AG04450 (cell line): ENCODE measurements at regions not wholly inside any gene's neighbourhood (a gene's known extent, or its start where the extent isn't known, plus 50 kb on each side); places are given as distances from the start of the nearest gene placed in this dataset.
"Not testable (repeated sequence)": the region's sequence is repeated elsewhere in the genome, so short reads cannot be mapped to it uniquely, and the experiment has no call there.

ENCODE experiments used
- CTCF ChIA-PET: fragments of 300-600, 350-600 bp; formaldehyde crosslinking; extraction: SDS; loops from one replicate; lab custom pipeline; 2022; ENCODE audit warnings: antibody characterized with exemption, inconsistent platforms; lab: Charles Lee
- POLR2A ChIA-PET: fragments of 350-600 bp; formaldehyde crosslinking; extraction: SDS; loops from one replicate; lab custom pipeline; 2021; ENCODE audit warnings: antibody characterized with exemption, inconsistent platforms; lab: Yijun Ruan, JAX
- DNase-seq: peaks from one replicate; pipeline ENCODE4 v3.0.0-alpha.2; 2011; ENCODE audit warnings: low read depth, low spot score
- H3K27ac ChIP-seq: one replicate; pipeline ENCODE4 v1.5.1; 2012; ENCODE audit warnings: low read depth, low read length, control low read depth
- H3K27me3 ChIP-seq: one replicate; pipeline ENCODE4 v1.6.0; 2012; ENCODE audit warnings: low read length; ENCODE audit not compliant: control insufficient read depth, insufficient read depth
- H3K4me3 ChIP-seq: 2 replicates; pipeline ENCODE4 v1.5.1; 2011; ENCODE audit warnings: mild to moderate bottlenecking, low read depth, low read length, control low read depth
- H3K9me3 ChIP-seq: 2 replicates; pipeline ENCODE4 v1.5.1; 2012; ENCODE audit warnings: low read length; ENCODE audit not compliant: control insufficient read depth, insufficient read depth
- CTCF ChIP-seq: IDR thresholded peaks from 2 replicates; pipeline ENCODE4 v1.5.1; 2011; ENCODE audit warnings: low read depth, low read length, control low read depth, inconsistent platforms

- no peak overlapping the region for H3K4me3 ChIP-seq
- H3K27ac ChIP-seq, result peak overlapping the region; percentile 25
- ChIA-PET CTCF (interaction anchor here (1.3 kb wide), 1 partner anchor 618 kb away, joined by 3 read pairs; no protein-coding TSS in a partner anchor), POLR2A (interaction anchor here (0.6 to 1.7 kb wide), 2 partner anchors 10 to 367 kb away, joined by 6 to 14 read pairs; no protein-coding TSS in a partner anchor)
- no peak for TF ChIP-seq CTCF
- peaks cover 7% of the 10 kb centered on the region; the same call in 1 of the 2 replicates for H3K9me3 ChIP-seq
- DNase-seq, result peak; percentile 73
- H3K27me3 ChIP-seq, result no peaks in the 10 kb centered on the region
Measured at GRCh38 chr6:156427345-156427744, 349.8 kb upstream of the ARID1B start.

DNA sequence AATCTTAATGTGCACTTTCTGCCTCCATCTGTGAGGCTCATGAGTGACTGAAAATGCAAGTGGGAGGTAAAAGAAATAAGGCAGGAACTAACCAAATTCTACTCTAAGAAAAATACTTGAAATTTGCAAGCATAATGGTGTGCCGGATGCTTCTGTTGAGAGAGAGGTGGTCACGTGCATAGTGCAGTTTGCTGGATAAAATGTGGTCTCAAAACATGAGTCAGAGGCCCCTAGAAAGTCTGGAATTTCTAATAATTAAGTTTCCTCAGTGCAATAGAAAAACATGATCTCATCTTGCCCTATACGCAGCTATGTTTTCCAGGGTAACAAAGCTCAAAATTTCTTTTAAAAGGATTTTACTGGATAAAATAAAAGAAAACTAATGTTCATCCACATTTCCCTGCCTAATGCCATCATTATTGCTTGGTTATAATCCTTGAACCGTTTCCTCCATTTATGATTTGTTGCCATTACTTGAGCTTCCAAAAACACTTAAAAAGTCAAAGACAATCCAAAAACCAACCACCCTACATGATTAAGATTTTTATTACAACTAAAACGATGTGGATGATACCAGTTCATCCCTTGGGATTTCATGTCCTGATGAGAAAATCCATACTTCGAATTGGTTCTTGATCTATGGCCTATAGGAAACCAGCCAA is 351.7 kb upstream of the ARID1B start:
- Histone ChIP-seq H3K9me3 (peaks cover 17% of the 10 kb centered on the region), H3K27me3 (no peaks in the 10 kb centered on the region), H3K4me3 (no peak overlapping the region), H3K27ac (no peak overlapping the region)
- DNase-seq, result peak; percentile 58
- CTCF ChIA-PET, result no interaction called here
- POLR2A ChIA-PET, result no interaction called here
- TF ChIP-seq CTCF, result no peak

DNA sequence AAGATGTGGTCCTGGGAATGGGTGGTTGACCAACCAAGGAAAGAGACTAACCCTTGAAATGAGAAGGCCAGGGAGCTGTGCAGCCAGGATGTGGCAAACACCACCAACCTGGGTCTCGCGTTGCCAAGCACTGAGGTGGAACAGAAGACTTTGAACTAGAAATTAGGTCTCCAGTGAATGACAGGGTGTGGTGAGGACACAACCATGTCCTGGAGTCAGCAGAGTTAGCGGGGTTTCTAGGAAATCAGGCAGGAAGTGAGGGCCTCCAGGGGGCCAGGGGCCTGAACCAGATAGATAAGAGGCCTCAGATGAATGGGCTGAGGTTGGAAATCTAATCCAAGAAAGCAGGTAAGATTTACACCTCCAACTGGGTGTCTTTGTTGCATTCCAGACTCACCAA is 353.3 kb upstream of the ARID1B start:
- ChIA-PET POLR2A (no interaction called here), CTCF (no interaction called here)
- Histone ChIP-seq H3K4me3 (no peak overlapping the region), H3K27ac (no peak overlapping the region), H3K9me3 (peaks cover 17% of the 10 kb centered on the region), H3K27me3 (no peaks in the 10 kb centered on the region)
- DNase-seq, result no peak
- TF ChIP-seq CTCF, result no peak

DNA sequence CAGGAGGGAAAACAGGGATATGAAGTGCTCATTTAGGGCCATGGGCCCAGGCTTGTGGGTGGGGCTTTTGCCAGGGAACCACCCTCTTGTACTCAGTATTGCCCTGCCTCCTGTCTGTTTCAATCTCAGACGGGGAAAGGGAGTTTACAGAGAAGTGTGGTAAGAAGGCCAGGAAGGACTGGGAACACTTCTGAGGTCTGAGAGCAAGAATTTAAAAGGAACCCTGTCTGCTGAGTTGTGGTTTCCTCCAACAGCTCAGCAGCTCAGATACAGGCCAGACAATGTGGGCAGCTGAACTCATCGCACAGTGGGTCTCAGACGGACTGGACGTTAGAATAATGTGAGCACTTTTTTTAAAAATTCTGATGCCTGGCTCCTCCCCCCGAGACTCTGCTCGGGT is 354.1 kb upstream of the ARID1B start:
- Histone ChIP-seq H3K27ac (no peak overlapping the region), H3K27me3 (no peaks in the 10 kb centered on the region), H3K9me3 (peaks cover 17% of the 10 kb centered on the region), H3K4me3 (no peak overlapping the region)
- DNase-seq, result no peak
- ChIA-PET POLR2A (no interaction called here), CTCF (no interaction called here)
- TF ChIP-seq CTCF, result no peak

GRCh38 chr6:156421933-156422332 is 355.2 kb upstream of the ARID1B start:
- POLR2A ChIA-PET, result no interaction called here
- no peaks in the 10 kb centered on the region for H3K27me3 ChIP-seq
- CTCF ChIA-PET, result no interaction called here
- DNase-seq, result no peak
- no peak for TF ChIP-seq CTCF
- no peak overlapping the region for H3K27ac ChIP-seq
- no peak overlapping the region for H3K4me3 ChIP-seq
- H3K9me3 ChIP-seq, result peaks cover 17% of the 10 kb centered on the region

DNA sequence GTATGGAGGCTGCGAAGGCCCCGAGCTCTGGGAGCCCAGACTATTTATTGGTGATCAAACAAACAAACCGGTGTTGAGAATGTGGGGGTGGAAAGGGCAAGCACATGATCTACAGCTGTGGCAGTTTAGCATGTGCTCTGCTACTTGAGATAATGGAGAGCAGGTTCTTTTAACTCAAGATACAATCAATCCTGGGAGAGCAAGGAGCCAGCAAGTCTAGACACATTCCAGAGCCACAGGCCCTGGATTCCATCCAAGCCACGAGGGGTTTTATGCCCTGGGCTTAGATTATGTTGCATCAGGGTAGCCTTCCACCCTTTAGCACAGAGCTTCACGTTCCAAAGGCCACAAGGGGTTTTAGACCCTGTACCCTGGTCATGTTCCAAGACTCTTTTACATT is 355.9 kb upstream of the ARID1B start:
- H3K27ac ChIP-seq, CTCF ChIA-PET: not testable (repeated sequence)

More for the DNA sequence above, 355.9 kb upstream of the ARID1B start:
- POLR2A ChIA-PET, H3K4me3 ChIP-seq, DNase-seq, H3K27me3 ChIP-seq: not testable (repeated sequence)
- peaks cover 17% of the 10 kb centered on the region for H3K9me3 ChIP-seq
